ENCODE measurements at regions not wholly inside any gene's neighbourhood (a gene's known extent, or its start where the extent isn't known, plus 50 kb on each side); places are given as distances from the start of the nearest gene placed in this dataset.
A peak's percentile ranks its signal among the peaks of the same experiment; 100 is the strongest.

DNA sequence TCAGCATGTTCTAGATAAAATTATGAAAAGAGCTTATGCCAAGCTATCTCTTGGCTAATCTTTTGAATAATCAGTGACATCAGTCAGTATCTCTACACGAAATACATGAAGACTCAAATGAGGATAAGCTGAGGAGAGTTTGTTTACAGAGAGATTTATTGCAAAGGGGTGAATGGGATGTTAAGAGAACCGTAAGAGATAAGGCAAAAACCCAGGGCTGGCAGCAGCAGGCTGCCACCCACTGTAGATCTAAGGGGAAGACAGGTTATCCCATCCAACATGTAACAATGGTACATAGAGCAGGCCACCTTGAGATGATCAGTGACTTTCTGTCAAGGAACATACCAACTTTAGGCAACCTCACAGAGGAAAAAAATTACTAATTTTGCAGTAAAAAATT is 432.1 kb upstream of the NR3C2 start:
- H4K20me1 ChIP-seq (ENCODE audit: control insufficient read depth, insufficient read depth) = no peaks in the 10 kb centered on the region
- in situ Hi-C loops (cut with MboI) = no loop called here
- H3K4me1 ChIP-seq (ENCODE audit: control insufficient read depth, insufficient read depth, low read length) = no peaks in the 10 kb centered on the region
- no peaks in the 10 kb centered on the region for H3K79me2 ChIP-seq (ENCODE audit: control insufficient read depth, insufficient read depth, low read length)
- ChIA-PET CTCF (no interaction called here), POLR2A (no interaction called here), SMC1A (ENCODE audit: uncharacterized antibody, unreplicated experiment) (no interaction called here), RAD21 (ENCODE audit: unreplicated experiment) (no interaction called here)
- no TSS peak for BruUV-seq (replicated peaks)
- H3K4me3 ChIP-seq = no peak overlapping the region
- H3K36me3 ChIP-seq (ENCODE audit: control insufficient read depth in 2 of 2, insufficient read depth in 2 of 2, low read length in 1 of 2) = no peaks in the 10 kb centered on the region
- no peaks in the 10 kb centered on the region for H3K27me3 ChIP-seq (replicated peaks in 1 of 2; ENCODE audit: control insufficient read depth in 2 of 2, insufficient read depth in 2 of 2, low read length in 1 of 2)
- DNase-seq (ENCODE audit: low read depth, low spot score) = no peak
- WGBS (ENCODE audit: insufficient coverage, insufficient replicate concordance, low lambda C conversion rate, missing lambda C conversion rate) = 6% methylated on average over 2 of the region's 2 CpGs
- H3K9me3 ChIP-seq (replicated peaks; ENCODE audit: control insufficient read depth, insufficient read depth, low read length) = no peaks in the 10 kb centered on the region
- no peak for ATAC-seq
- intact Hi-C loops (cut with micrococcal nuclease; ENCODE audit: unreplicated experiment) = no loop called here
- FAIRE-seq = no peak
- no peak overlapping the region for H3K27ac ChIP-seq (ENCODE audit: control insufficient read depth, insufficient read depth)
- no peak overlapping the region for H2AFZ ChIP-seq (ENCODE audit: control insufficient read depth, low read depth, low read length)
- no peak overlapping the region for H3K9ac ChIP-seq (ENCODE audit: control insufficient read depth, insufficient read depth, low read length)
- no peak for TF ChIP-seq CBX3 (IDR thresholded peaks at IDR 0.05; ENCODE audit: borderline replicate concordance, low read depth)
- TF ChIP-seq ZNF622 (IDR thresholded peaks at IDR 0.05) = no peak
- TF ChIP-seq MTA3 (IDR thresholded peaks at IDR 0.05; ENCODE audit: borderline replicate concordance, low read length) = no peak
- TF ChIP-seq, protein P1, sequence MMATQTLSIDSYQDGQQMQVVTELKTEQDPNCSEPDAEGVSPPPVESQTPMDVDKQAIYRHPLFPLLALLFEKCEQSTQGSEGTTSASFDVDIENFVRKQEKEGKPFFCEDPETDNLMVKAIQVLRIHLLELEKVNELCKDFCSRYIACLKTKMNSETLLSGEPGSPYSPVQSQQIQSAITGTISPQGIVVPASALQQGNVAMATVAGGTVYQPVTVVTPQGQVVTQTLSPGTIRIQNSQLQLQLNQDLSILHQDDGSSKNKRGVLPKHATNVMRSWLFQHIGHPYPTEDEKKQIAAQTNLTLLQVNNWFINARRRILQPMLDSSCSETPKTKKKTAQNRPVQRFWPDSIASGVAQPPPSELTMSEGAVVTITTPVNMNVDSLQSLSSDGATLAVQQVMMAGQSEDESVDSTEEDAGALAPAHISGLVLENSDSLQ (IDR thresholded peaks at IDR 0.05) = no peak
- TF ChIP-seq MTA2 (IDR thresholded peaks at IDR 0.05; ENCODE audit: low read depth) = no peak
- TF ChIP-seq SPI1 (IDR thresholded peaks at IDR 0.05; ENCODE audit: borderline replicate concordance, insufficient read depth, low read depth, low read length) = no peak
- TF ChIP-seq RAD21 (IDR thresholded peaks at IDR 0.05; ENCODE audit: insufficient read depth, low read depth, low read length) = 0 out of 2 replicates have a peak, but pooled peaks have one; percentile 5
- no peak for TF ChIP-seq ZNF207 (IDR thresholded peaks at IDR 0.05; ENCODE audit: borderline replicate concordance)
- H3K4me2 ChIP-seq (ENCODE audit: control insufficient read depth, insufficient read depth) = no peak overlapping the region

DNA sequence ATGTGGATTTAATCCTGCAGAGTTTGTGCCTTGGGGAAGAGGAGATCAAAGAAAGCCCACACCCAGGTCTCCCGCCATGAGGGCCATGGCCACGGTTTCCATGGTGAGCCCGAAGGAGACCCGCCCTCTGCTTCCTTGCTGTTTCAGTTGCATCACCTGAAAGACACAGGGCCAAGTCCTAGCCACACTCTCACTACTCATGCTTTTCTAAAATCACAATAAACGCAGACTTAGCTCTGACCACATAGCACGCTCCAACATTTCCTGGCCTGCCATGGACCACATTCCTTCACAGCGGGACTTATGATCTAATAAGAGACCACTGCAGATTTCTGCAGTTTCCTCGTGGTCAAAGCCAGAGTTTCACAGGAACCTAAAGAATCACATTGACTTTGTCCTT is 426.0 kb upstream of the NR3C2 start:
- in situ Hi-C loops (cut with MboI) (no loop called here), intact Hi-C loops (cut with micrococcal nuclease; ENCODE audit: unreplicated experiment) (no loop called here)
- ChIA-PET POLR2A (no interaction called here), SMC1A (ENCODE audit: uncharacterized antibody, unreplicated experiment) (no interaction called here), RAD21 (ENCODE audit: unreplicated experiment) (no interaction called here), CTCF (no interaction called here)
- Histone ChIP-seq H3K27ac (ENCODE audit: control insufficient read depth, insufficient read depth) (no peak overlapping the region), H3K9me3 (replicated peaks; ENCODE audit: control insufficient read depth, insufficient read depth, low read length) (no peaks in the 10 kb centered on the region), H3K4me3 (no peak overlapping the region), H3K4me1 (ENCODE audit: control insufficient read depth, insufficient read depth, low read length) (no peaks in the 10 kb centered on the region), H3K9ac (ENCODE audit: control insufficient read depth, insufficient read depth, low read length) (no peak overlapping the region), H3K27me3 (replicated peaks in 1 of 2; ENCODE audit: control insufficient read depth in 2 of 2, insufficient read depth in 2 of 2, low read length in 1 of 2) (no peaks in the 10 kb centered on the region), H4K20me1 (ENCODE audit: control insufficient read depth, insufficient read depth) (no peaks in the 10 kb centered on the region), H2AFZ (ENCODE audit: control insufficient read depth, low read depth, low read length) (no peak overlapping the region), H3K36me3 (ENCODE audit: control insufficient read depth in 2 of 2, insufficient read depth in 2 of 2, low read length in 1 of 2) (no peaks in the 10 kb centered on the region), H3K4me2 (ENCODE audit: control insufficient read depth, insufficient read depth) (no peak overlapping the region), H3K79me2 (ENCODE audit: control insufficient read depth, insufficient read depth, low read length) (no peaks in the 10 kb centered on the region)
- BruUV-seq (replicated peaks) = no TSS peak
- DNase-seq (ENCODE audit: low read depth, low spot score) = no peak
- no peak for ATAC-seq
- no peak for FAIRE-seq
- WGBS (ENCODE audit: insufficient coverage, insufficient replicate concordance, low lambda C conversion rate, missing lambda C conversion rate) = 12% methylated on average over 8 of the region's 8 CpGs
- TF ChIP-seq POLR2A (IDR thresholded peaks at IDR 0.05; ENCODE audit: low read depth, low read length) (no peak), NFYA (IDR thresholded peaks at IDR 0.05; ENCODE audit: borderline replicate concordance, low read depth, low read length) (no peak), DPF2 (IDR thresholded peaks at IDR 0.05) (no peak), RELA (IDR thresholded peaks at IDR 0.05; ENCODE audit: borderline replicate concordance, partially characterized antibody) (no peak), MTA2 (IDR thresholded peaks at IDR 0.05; ENCODE audit: low read depth) (no peak), ZSCAN29 (IDR thresholded peaks at IDR 0.05) (no peak), NR2C1 (IDR thresholded peaks at IDR 0.05) (no peak), PML (IDR thresholded peaks at IDR 0.05; ENCODE audit: low read length) (no peak)
- TF ChIP-seq, protein P2, sequence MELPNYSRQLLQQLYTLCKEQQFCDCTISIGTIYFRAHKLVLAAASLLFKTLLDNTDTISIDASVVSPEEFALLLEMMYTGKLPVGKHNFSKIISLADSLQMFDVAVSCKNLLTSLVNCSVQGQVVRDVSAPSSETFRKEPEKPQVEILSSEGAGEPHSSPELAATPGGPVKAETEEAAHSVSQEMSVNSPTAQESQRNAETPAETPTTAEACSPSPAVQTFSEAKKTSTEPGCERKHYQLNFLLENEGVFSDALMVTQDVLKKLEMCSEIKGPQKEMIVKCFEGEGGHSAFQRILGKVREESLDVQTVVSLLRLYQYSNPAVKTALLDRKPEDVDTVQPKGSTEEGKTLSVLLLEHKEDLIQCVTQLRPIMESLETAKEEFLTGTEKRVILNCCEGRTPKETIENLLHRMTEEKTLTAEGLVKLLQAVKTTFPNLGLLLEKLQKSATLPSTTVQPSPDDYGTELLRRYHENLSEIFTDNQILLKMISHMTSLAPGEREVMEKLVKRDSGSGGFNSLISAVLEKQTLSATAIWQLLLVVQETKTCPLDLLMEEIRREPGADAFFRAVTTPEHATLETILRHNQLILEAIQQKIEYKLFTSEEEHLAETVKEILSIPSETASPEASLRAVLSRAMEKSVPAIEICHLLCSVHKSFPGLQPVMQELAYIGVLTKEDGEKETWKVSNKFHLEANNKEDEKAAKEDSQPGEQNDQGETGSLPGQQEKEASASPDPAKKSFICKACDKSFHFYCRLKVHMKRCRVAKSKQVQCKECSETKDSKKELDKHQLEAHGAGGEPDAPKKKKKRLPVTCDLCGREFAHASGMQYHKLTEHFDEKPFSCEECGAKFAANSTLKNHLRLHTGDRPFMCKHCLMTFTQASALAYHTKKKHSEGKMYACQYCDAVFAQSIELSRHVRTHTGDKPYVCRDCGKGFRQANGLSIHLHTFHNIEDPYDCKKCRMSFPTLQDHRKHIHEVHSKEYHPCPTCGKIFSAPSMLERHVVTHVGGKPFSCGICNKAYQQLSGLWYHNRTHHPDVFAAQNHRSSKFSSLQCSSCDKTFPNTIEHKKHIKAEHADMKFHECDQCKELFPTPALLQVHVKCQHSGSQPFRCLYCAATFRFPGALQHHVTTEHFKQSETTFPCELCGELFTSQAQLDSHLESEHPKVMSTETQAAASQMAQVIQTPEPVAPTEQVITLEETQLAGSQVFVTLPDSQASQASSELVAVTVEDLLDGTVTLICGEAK (IDR thresholded peaks at IDR 0.05; ENCODE audit: borderline replicate concordance) = no peak

All from GM12878 (cell line).